ENCODE measurements at regions not wholly inside any gene's neighbourhood (a gene's known extent, or its start where the extent isn't known, plus 50 kb on each side); places are given as distances from the start of the nearest gene placed in this dataset.
"Not testable (repeated sequence)": the region's sequence is repeated elsewhere in the genome, so short reads cannot be mapped to it uniquely, and the experiment has no call there.

- no peak for DNase-seq (ENCODE audit: low read depth)
- no peak for TF ChIP-seq CTCF (conservative IDR thresholded peaks at IDR 0.05; ENCODE audit: low read length)
- no peak overlapping the region for H3K4me3 ChIP-seq (ENCODE audit: low read length)
These were observed 107.8 kb downstream of the C18orf54 start for GRCh38 chr18:54465502-54465901.

GRCh38 chr18:54466248-54467005 lies 108.7 kb downstream of the C18orf54 start:
- no peak overlapping the region for H3K4me3 ChIP-seq (ENCODE audit: low read length)
- no peak for DNase-seq (ENCODE audit: low read depth)

GRCh38 chr18:54479365-54479764 lies 111.7 kb upstream of the DYNAP start:
- H3K4me3 ChIP-seq (ENCODE audit: low read length), result no peak overlapping the region
- no peak for TF ChIP-seq CTCF (conservative IDR thresholded peaks at IDR 0.05; ENCODE audit: low read length)
- no peak for DNase-seq (ENCODE audit: low read depth)

More at GRCh38 chr18:54466248-54467005, 108.7 kb downstream of the C18orf54 start:
- TF ChIP-seq CTCF (conservative IDR thresholded peaks at IDR 0.05; ENCODE audit: low read length), result no peak

- TF ChIP-seq CTCF (conservative IDR thresholded peaks at IDR 0.05; ENCODE audit: low read length), result no peak
- DNase-seq (ENCODE audit: low read depth), result no peak
- H3K4me3 ChIP-seq (ENCODE audit: low read length), result no peak overlapping the region
These were observed 110.4 kb upstream of the DYNAP start for GRCh38 chr18:54480616-54481015.

- not testable (repeated sequence) for H3K4me3 ChIP-seq (ENCODE audit: low read length); DNase-seq (ENCODE audit: low read depth)
These were observed 88.6 kb upstream of the DYNAP start for GRCh38 chr18:54502451-54502850.

GRCh38 chr18:54503131-54503894 lies 87.7 kb upstream of the DYNAP start:
- no peak overlapping the region for H3K4me3 ChIP-seq (ENCODE audit: low read length)
- TF ChIP-seq CTCF (conservative IDR thresholded peaks at IDR 0.05; ENCODE audit: low read length), result no peak
- no peak for DNase-seq (ENCODE audit: low read depth)

- TF ChIP-seq CTCF (conservative IDR thresholded peaks at IDR 0.05; ENCODE audit: low read length), result no peak
- no peak overlapping the region for H3K4me3 ChIP-seq (ENCODE audit: low read length)
- DNase-seq (ENCODE audit: low read depth), result no peak
These were observed 84.4 kb upstream of the DYNAP start for GRCh38 chr18:54506516-54507261.
